ENCODE measurements at regions not wholly inside any gene's neighbourhood (a gene's known extent, or its start where the extent isn't known, plus 50 kb on each side); places are given as distances from the start of the nearest gene placed in this dataset.
"Not testable (repeated sequence)": the region's sequence is repeated elsewhere in the genome, so short reads cannot be mapped to it uniquely, and the experiment has no call there.

DNA sequence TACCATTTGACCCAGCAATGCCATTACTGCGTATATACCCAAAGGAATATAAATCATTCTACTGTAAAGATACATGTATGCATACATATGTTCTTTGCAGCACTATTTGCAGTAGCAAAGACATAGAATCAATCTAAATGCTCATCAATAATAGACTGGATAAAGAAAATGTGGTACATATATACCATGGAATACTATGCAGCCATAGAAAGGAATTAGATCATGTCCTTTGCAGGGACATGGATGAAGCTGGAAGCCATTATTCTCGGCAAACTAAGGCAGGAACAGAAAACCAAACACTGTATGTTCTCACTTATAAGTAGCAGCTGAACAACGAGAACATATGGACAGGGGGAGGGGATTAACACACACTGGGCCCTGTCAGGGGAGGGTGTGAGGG is 54.8 kb upstream of the ZNF30 start:
- H3K4me1 ChIP-seq (ENCODE audit: control insufficient read depth, insufficient read depth, low read length); H3K27me3 ChIP-seq (ENCODE audit: control insufficient read depth, insufficient read depth, low read length); H3K9me3 ChIP-seq (ENCODE audit: control insufficient read depth, insufficient read depth, low read depth, low read length); H3K9ac ChIP-seq (ENCODE audit: low read length); H3K4me3 ChIP-seq (ENCODE audit: low read depth, low read length); H3K27ac ChIP-seq (ENCODE audit: low read depth, low read length); H3K36me3 ChIP-seq (ENCODE audit: control insufficient read depth, insufficient read depth, low read length): not testable (repeated sequence)

DNA sequence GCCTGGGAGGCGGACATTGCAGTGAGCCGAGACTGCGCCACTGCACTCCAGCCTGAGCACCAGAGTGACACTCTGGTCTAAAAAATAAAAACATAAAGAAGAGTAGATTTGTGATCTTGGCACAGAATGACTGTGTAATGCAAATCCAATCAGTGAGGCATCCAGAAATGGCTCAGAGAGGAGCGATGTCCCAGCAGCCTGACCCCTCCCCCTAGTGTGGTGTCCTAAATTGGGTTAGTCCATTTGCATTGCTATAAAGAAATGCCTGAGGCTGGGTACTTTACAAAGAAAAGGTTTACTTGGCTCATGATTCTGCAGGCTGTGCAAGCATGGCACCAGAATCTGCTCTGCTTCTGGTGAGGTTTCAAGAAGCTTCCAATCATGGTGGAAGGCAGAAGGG is 59.1 kb upstream of the ZNF30 start:
- Histone ChIP-seq H3K27ac (ENCODE audit: low read depth, low read length) (no peak overlapping the region), H3K36me3 (ENCODE audit: control insufficient read depth, insufficient read depth, low read length) (no peaks in the 10 kb centered on the region), H3K4me1 (ENCODE audit: control insufficient read depth, insufficient read depth, low read length) (0 out of 2 replicates have a peak, but pooled peaks cover 4% of the 10 kb centered on the region), H3K4me3 (ENCODE audit: low read depth, low read length) (no peak overlapping the region), H3K27me3 (ENCODE audit: control insufficient read depth, insufficient read depth, low read length) (no peaks in the 10 kb centered on the region), H3K9ac (ENCODE audit: low read length) (no peak overlapping the region), H3K9me3 (ENCODE audit: control insufficient read depth, insufficient read depth, low read depth, low read length) (peaks cover 4% of the 10 kb centered on the region)

DNA sequence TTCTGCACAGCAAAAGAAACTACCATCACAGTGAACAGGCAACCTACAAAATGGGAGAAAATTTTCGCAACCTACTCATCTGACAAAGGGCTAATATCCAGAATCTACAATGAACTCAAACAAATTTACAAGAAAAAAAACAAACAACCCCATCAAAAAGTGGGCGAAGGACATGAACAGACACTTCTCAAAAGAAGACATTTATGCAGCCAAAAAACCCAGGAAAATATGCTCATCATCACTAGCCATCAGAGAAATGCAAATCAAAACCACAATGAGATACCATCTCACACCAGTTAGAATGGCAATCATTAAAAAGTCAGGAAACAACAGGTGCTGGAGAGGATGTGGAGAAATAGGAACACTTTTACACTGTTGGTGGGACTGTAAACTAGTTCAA is 61.5 kb upstream of the ZNF30 start:
- not testable (repeated sequence) for H3K4me1 ChIP-seq (ENCODE audit: control insufficient read depth, insufficient read depth, low read length); H3K36me3 ChIP-seq (ENCODE audit: control insufficient read depth, insufficient read depth, low read length); H3K27ac ChIP-seq (ENCODE audit: low read depth, low read length); H3K9ac ChIP-seq (ENCODE audit: low read length); H3K4me3 ChIP-seq (ENCODE audit: low read depth, low read length); H3K9me3 ChIP-seq (ENCODE audit: control insufficient read depth, insufficient read depth, low read depth, low read length); H3K27me3 ChIP-seq (ENCODE audit: control insufficient read depth, insufficient read depth, low read length)

DNA sequence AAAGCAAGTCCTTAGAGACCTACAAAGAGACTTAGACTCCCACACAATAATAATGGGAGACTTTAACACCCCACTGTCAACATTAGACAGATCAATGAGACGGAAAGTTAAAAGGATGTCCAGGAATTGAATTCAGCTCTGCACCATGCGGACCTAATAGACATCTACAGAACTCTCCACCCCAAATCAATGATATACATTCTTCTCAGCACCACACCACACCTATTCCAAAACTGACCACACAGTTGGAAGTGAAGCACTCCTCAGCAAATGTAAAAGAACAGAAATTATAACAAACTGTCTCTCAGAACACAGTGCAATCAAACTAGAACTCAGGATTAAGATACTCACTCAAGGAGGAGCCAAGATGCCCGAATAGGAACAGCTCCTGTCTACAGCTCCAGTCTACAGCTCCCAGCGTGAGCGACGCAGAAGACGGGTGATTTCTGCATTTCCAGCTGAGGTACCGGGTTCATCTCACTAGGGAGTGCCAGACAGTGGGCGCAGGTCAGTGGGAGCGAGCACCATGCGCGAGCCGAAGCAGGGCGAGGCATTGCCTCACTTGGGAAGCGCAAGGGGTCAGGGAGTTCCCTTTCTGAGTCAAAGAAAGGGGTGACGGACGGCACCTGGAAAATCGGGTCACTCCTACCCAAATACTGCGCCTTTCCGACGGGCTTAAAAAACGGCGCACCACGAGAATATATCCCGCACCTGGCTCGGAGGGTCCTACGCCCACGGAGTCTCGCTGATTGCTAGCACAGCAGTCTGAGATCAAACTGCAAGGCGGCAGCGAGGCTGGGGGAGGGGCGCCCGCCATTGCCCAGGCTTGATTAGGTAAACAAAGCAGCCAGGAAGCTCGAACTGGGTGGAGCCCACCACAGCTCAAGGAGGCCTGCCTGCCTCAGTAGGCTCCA is 66.6 kb upstream of the ZNF30 start:
- H3K27ac ChIP-seq (ENCODE audit: low read depth, low read length); H3K36me3 ChIP-seq (ENCODE audit: control insufficient read depth, insufficient read depth, low read length); H3K27me3 ChIP-seq (ENCODE audit: control insufficient read depth, insufficient read depth, low read length); H3K4me1 ChIP-seq (ENCODE audit: control insufficient read depth, insufficient read depth, low read length); H3K9me3 ChIP-seq (ENCODE audit: control insufficient read depth, insufficient read depth, low read depth, low read length): not testable (repeated sequence)
- Histone ChIP-seq H3K4me3 (ENCODE audit: low read depth, low read length) (peak overlapping the region; percentile 67), H3K9ac (ENCODE audit: low read length) (peak overlapping the region; percentile 72)

DNA sequence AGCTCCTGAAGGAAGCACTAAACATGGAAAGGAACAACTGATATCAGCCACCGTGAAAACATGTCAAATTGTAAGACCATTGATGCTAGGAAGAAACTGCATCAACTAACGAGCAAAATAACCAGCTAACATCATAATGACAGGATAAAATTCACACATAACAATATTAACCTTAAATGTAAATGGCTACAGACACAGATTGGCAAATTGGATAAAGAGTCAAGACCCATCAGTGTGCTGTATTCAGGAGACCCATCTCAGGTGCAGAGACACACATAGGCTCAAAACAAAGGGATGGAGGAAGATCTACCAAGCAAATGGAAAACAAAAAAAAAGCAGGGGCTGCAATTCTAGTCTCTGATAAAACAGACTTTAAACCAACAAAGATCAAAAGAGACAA is 67.4 kb upstream of the ZNF30 start:
- not testable (repeated sequence) for H3K9ac ChIP-seq (ENCODE audit: low read length); H3K4me3 ChIP-seq (ENCODE audit: low read depth, low read length); H3K27ac ChIP-seq (ENCODE audit: low read depth, low read length); H3K9me3 ChIP-seq (ENCODE audit: control insufficient read depth, insufficient read depth, low read depth, low read length); H3K36me3 ChIP-seq (ENCODE audit: control insufficient read depth, insufficient read depth, low read length); H3K4me1 ChIP-seq (ENCODE audit: control insufficient read depth, insufficient read depth, low read length); H3K27me3 ChIP-seq (ENCODE audit: control insufficient read depth, insufficient read depth, low read length)

DNA sequence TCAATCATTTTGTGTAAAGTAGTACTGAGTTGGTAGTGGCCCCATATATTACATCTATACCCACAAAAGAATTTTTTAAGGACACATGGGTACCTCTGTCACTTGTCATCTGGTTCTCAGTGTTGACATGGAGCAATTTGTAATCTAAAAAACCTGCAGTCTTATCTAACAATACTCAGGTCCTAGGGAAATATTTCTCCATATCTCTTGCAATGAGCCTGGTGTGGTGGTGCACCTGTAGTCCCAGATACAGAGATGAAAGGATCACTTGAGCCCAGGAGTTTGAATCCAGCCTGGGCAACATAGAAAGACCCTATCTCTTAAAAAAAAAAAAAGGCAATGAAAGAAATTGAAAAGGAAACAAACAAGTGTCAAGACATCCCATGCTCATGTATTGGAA is 70.7 kb upstream of the ZNF30 start:
- Histone ChIP-seq H3K27ac (ENCODE audit: low read depth, low read length) (no peak overlapping the region), H3K27me3 (ENCODE audit: control insufficient read depth, insufficient read depth, low read length) (no peaks in the 10 kb centered on the region), H3K36me3 (ENCODE audit: control insufficient read depth, insufficient read depth, low read length) (no peaks in the 10 kb centered on the region), H3K4me1 (ENCODE audit: control insufficient read depth, insufficient read depth, low read length) (no peaks in the 10 kb centered on the region), H3K9ac (ENCODE audit: low read length) (no peak overlapping the region), H3K4me3 (ENCODE audit: low read depth, low read length) (no peak overlapping the region), H3K9me3 (ENCODE audit: control insufficient read depth, insufficient read depth, low read depth, low read length) (peaks cover 3% of the 10 kb centered on the region; the same call in 1 of the 2 replicates)

DNA sequence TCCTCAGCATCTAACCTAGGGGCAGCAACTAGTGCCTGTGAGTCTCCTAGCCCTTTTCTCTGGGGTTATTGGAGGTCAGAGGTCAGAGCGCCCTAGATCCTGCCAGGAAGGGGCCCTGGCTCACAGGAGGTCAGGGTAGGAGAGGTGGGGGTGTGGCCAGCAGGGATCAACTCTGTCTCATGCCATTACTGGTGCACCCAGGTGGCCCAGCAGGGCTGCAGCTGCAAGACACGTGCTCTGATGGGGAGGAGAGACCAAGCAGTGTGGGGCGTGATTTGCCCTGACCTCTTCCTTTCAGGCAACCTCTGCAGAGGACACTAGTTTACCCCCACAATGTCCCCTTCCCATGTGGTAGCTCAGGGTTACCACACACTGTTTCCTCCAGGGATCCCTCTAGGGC is 73.3 kb upstream of the ZNF30 start:
- no peak overlapping the region for H3K9ac ChIP-seq (ENCODE audit: low read length)
- H3K36me3 ChIP-seq (ENCODE audit: control insufficient read depth, insufficient read depth, low read length), result no peaks in the 10 kb centered on the region
- no peaks in the 10 kb centered on the region for H3K27me3 ChIP-seq (ENCODE audit: control insufficient read depth, insufficient read depth, low read length)
- H3K4me1 ChIP-seq (ENCODE audit: control insufficient read depth, insufficient read depth, low read length), result no peaks in the 10 kb centered on the region
- H3K27ac ChIP-seq (ENCODE audit: low read depth, low read length), result no peak overlapping the region
- H3K9me3 ChIP-seq (ENCODE audit: control insufficient read depth, insufficient read depth, low read depth, low read length), result peaks cover 3% of the 10 kb centered on the region; the same call in 1 of the 2 replicates
- H3K4me3 ChIP-seq (ENCODE audit: low read depth, low read length), result no peak overlapping the region

DNA sequence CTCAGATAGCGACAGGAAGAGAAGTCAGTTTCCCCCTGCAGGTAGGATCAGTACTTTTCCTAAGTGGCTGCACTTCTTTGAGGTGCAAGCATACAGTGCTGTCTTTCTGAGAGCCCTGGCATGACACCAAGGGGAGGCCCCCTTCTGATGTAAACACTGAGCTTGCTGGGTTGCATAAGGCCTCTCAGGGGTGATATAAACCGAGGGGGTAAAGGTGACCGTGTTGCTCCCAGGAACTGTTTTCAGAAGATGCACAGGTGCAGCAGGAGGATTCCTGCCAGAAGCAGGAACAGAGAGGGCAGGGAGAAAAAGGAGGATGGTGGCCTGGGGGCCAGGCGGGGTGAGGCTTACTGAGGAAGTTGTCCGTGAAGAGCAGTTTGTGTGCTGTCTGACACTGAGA is 74.0 kb upstream of the ZNF30 start:
- Histone ChIP-seq H3K9ac (ENCODE audit: low read length) (no peak overlapping the region), H3K9me3 (ENCODE audit: control insufficient read depth, insufficient read depth, low read depth, low read length) (peaks cover 3% of the 10 kb centered on the region; the same call in 1 of the 2 replicates), H3K4me1 (ENCODE audit: control insufficient read depth, insufficient read depth, low read length) (no peaks in the 10 kb centered on the region), H3K27ac (ENCODE audit: low read depth, low read length) (no peak overlapping the region), H3K27me3 (ENCODE audit: control insufficient read depth, insufficient read depth, low read length) (no peaks in the 10 kb centered on the region), H3K36me3 (ENCODE audit: control insufficient read depth, insufficient read depth, low read length) (no peaks in the 10 kb centered on the region), H3K4me3 (ENCODE audit: low read depth, low read length) (no peak overlapping the region)

DNA sequence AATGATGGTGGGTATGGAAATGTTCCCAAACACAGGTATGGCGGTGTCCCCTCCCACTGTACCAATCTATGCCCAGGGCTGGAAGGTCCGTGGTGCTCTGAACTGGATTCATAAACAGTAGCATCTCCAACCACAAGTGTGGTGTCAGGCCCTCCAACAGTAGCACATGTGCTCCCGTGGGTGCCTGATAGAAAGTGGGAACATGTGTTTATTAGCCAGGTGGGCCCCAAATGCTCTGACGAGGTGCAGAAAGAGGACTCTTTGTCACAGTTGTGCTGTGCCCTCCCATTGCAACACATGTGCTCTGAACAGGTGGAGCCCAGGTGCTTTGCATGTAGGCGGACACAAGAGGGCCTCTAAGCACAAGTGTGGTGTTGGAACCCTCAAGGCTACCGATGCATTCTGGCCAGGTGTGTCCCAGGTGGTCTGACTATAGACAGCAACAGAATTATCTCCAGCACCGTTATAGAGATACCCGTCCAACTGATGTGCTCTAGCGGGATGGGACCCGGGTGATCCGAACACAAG is 75.4 kb upstream of the ZNF30 start:
- Histone ChIP-seq H3K27ac (ENCODE audit: low read depth, low read length) (no peak overlapping the region), H3K36me3 (ENCODE audit: control insufficient read depth, insufficient read depth, low read length) (no peaks in the 10 kb centered on the region), H3K4me1 (ENCODE audit: control insufficient read depth, insufficient read depth, low read length) (no peaks in the 10 kb centered on the region), H3K27me3 (ENCODE audit: control insufficient read depth, insufficient read depth, low read length) (no peaks in the 10 kb centered on the region), H3K4me3 (ENCODE audit: low read depth, low read length) (no peak overlapping the region), H3K9me3 (ENCODE audit: control insufficient read depth, insufficient read depth, low read depth, low read length) (no peaks in the 10 kb centered on the region), H3K9ac (ENCODE audit: low read length) (no peak overlapping the region)

DNA sequence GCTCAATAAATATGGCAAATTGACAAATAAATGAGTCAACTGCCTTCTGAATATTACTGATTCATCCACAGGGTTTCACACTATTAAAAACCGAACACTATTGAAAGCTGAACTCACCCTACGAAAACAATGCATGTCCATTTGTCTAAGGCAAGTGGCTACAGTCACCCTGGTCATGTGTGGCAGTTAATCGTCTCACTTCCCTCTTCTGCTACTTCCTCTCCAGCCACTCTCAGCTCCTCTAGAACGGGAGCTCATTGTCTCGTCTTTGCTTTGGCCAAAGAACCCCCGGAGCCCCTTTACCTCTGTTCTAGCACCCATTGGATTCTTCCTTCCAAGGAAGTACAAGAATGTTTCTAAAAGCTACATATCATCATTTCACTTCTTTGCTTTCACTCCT is 74.4 kb upstream of the ZNF599 start:
- Histone ChIP-seq H3K9ac (ENCODE audit: low read length) (no peak overlapping the region), H3K27ac (ENCODE audit: low read depth, low read length) (no peak overlapping the region), H3K9me3 (ENCODE audit: control insufficient read depth, insufficient read depth, low read depth, low read length) (no peaks in the 10 kb centered on the region), H3K4me1 (ENCODE audit: control insufficient read depth, insufficient read depth, low read length) (0 out of 2 replicates have a peak, but pooled peaks cover 5% of the 10 kb centered on the region), H3K36me3 (ENCODE audit: control insufficient read depth, insufficient read depth, low read length) (no peaks in the 10 kb centered on the region), H3K27me3 (ENCODE audit: control insufficient read depth, insufficient read depth, low read length) (no peaks in the 10 kb centered on the region), H3K4me3 (ENCODE audit: low read depth, low read length) (no peak overlapping the region)

DNA sequence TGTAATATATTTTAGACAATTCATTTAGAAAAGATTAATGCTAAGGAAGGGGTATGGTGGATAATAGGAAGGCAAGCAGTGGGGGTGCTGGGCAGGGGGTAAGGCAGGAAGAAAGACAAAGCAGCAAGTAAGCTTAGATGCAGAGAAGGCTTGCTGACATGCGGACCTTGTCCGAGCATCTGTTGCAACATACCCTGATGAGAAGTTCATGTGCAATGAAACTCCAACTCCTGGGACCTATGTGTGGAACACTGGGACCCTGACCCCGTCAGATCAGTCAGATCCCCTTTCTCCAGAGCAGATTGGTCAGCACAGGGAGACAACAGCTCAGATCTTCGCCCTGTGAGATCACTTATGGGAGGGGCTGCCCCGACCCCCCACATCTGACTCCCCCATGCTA is 71.3 kb upstream of the ZNF599 start:
- H3K9me3 ChIP-seq (ENCODE audit: control insufficient read depth, insufficient read depth, low read depth, low read length), result no peaks in the 10 kb centered on the region
- no peaks in the 10 kb centered on the region for H3K36me3 ChIP-seq (ENCODE audit: control insufficient read depth, insufficient read depth, low read length)
- no peak overlapping the region for H3K9ac ChIP-seq (ENCODE audit: low read length)
- 0 out of 2 replicates have a peak, but pooled peaks cover 5% of the 10 kb centered on the region for H3K4me1 ChIP-seq (ENCODE audit: control insufficient read depth, insufficient read depth, low read length)
- H3K4me3 ChIP-seq (ENCODE audit: low read depth, low read length), result no peak overlapping the region
- H3K27ac ChIP-seq (ENCODE audit: low read depth, low read length), result no peak overlapping the region
- peaks cover 11% of the 10 kb centered on the region for H3K27me3 ChIP-seq (ENCODE audit: control insufficient read depth, insufficient read depth, low read length)

All from HUES6 (cell line).